ENCODE measurements at regions not wholly inside any gene's neighbourhood (a gene's known extent, or its start where the extent isn't known, plus 50 kb on each side); places are given as distances from the start of the nearest gene placed in this dataset.

DNA sequence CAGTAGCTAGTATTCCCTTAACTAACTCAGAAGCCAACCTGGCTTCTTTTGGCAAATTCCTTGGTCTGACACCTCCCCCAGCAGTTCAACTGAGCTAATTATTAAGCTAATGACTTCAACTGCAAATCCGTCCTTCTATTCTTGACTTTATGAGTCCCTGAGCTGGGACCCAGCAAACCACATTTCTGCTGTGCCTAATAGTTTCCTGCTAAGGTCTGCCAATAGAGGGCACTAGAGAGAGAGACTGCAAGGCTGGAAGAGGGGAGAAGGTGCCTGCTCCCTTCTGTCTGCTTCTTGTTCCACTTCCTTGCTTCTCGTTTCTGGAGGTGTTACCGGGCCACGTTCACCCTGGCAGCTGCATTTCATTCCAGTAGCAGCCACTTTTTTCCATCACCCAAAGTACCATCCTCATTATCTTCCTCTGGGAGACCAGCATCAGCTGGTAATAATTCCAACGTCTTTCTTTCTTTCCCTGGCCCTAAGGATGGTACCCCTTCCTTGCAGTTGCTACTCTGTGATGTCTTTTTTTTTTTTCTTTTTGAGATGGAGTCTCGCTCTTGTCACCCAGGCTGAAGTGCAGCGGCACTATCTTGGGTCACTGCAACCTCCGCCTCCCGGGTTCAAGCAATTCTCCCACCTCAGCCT is 352.0 kb downstream of the TNS1 start:
- Histone ChIP-seq H3K27me3 (ENCODE audit: control insufficient read depth in 2 of 2, insufficient read depth in 2 of 2, low read length in 2 of 2) (peaks cover 0 to 2% of the 10 kb centered on the region in 2 donors), H4K20me1 (ENCODE audit: insufficient read depth, low read length) (no peaks in the 10 kb centered on the region), H3K27ac (ENCODE audit: low read depth in 1 of 2, low read length in 2 of 2) (no peak overlapping the region), H3K4me3 (replicated peaks in 1 of 3; ENCODE audit: low read depth in 2 of 3, low read length in 3 of 3) (no peak overlapping the region), H3K36me3 (replicated peaks in 1 of 2; ENCODE audit: control insufficient read depth in 1 of 2, insufficient read depth in 2 of 2, low read length in 2 of 2) (no peaks in the 10 kb centered on the region), H2AFZ (ENCODE audit: insufficient read depth, low read depth, low read length, poor library complexity, severe bottlenecking) (no peak overlapping the region), H3K4me2 (replicated peaks; ENCODE audit: extremely low read depth, low read length, poor library complexity, severe bottlenecking) (no peak overlapping the region), H3K4me1 (ENCODE audit: control insufficient read depth in 1 of 2, insufficient read depth in 2 of 2, low read length in 2 of 2) (no peaks in the 10 kb centered on the region), H3K9ac (ENCODE audit: insufficient read depth, low read length, poor library complexity, severe bottlenecking) (no peak overlapping the region), H3K9me3 (replicated peaks in 1 of 2; ENCODE audit: control insufficient read depth in 1 of 2, insufficient read depth in 1 of 2, low read length in 2 of 2) (no peaks in the 10 kb centered on the region), H3K79me2 (ENCODE audit: insufficient read depth, low read length) (no peaks in the 10 kb centered on the region)
- H3K36me3 Mint-ChIP-seq, result no peaks in the 10 kb centered on the region
- H3K4me1 Mint-ChIP-seq, result peaks cover 4% of the 10 kb centered on the region
- peak; percentile 16 to 26 (median 25) for DNase-seq
- intact Hi-C loops (cut with micrococcal nuclease), result loop anchor here in 1 of 2 donors (5.0 kb wide), 1 partner anchor 101 kb away; no protein-coding TSS in a partner anchor
- 37% methylated on average over 6 of the region's 9 CpGs for WGBS (ENCODE audit: insufficient coverage)
- H3K27ac Mint-ChIP-seq, result no peak overlapping the region
- TF ChIP-seq, protein P1, sequence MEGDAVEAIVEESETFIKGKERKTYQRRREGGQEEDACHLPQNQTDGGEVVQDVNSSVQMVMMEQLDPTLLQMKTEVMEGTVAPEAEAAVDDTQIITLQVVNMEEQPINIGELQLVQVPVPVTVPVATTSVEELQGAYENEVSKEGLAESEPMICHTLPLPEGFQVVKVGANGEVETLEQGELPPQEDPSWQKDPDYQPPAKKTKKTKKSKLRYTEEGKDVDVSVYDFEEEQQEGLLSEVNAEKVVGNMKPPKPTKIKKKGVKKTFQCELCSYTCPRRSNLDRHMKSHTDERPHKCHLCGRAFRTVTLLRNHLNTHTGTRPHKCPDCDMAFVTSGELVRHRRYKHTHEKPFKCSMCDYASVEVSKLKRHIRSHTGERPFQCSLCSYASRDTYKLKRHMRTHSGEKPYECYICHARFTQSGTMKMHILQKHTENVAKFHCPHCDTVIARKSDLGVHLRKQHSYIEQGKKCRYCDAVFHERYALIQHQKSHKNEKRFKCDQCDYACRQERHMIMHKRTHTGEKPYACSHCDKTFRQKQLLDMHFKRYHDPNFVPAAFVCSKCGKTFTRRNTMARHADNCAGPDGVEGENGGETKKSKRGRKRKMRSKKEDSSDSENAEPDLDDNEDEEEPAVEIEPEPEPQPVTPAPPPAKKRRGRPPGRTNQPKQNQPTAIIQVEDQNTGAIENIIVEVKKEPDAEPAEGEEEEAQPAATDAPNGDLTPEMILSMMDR (IDR thresholded peaks at IDR 0.05), result peak; percentile 81
- no peaks in the 10 kb centered on the region for H3K9me3 Mint-ChIP-seq
- H3K27me3 Mint-ChIP-seq (ENCODE audit: low read depth in 3 of 3), result peaks cover 4 to 11% (median 10%) of the 10 kb centered on the region in 3 donors
- H3K4me3 Mint-ChIP-seq, result no peak overlapping the region

DNA sequence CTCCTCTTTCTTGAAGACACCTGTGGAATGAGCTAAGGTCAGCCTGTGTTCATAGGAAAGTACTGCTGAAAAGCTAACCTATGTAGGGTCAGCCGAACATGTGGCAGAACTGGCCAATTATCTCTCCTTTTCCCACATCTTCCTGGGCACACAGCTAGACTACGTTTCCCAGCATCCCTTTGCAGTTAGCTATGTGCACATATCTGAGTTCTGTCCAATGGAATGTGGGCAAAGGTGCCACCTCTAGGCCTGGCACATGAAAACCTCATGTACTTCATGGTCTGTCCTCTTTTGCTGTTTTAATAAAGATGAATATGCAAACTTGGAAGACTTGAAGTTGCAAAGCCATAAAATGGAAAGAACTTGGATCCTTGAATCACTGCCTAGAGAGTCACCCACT is 352.6 kb downstream of the TNS1 start:
- H3K4me1 Mint-ChIP-seq, result peaks cover 4% of the 10 kb centered on the region
- no peaks in the 10 kb centered on the region for H3K36me3 Mint-ChIP-seq
- Histone ChIP-seq H3K9ac (ENCODE audit: insufficient read depth, low read length, poor library complexity, severe bottlenecking) (no peak overlapping the region), H3K79me2 (ENCODE audit: insufficient read depth, low read length) (no peaks in the 10 kb centered on the region), H2AFZ (ENCODE audit: insufficient read depth, low read depth, low read length, poor library complexity, severe bottlenecking) (no peak overlapping the region), H3K27ac (ENCODE audit: low read depth in 1 of 2, low read length in 2 of 2) (no peak overlapping the region), H3K36me3 (replicated peaks in 1 of 2; ENCODE audit: control insufficient read depth in 1 of 2, insufficient read depth in 2 of 2, low read length in 2 of 2) (no peaks in the 10 kb centered on the region), H3K27me3 (ENCODE audit: control insufficient read depth in 2 of 2, insufficient read depth in 2 of 2, low read length in 2 of 2) (peaks cover 0 to 2% of the 10 kb centered on the region in 2 donors), H3K4me2 (replicated peaks; ENCODE audit: extremely low read depth, low read length, poor library complexity, severe bottlenecking) (no peak overlapping the region), H4K20me1 (ENCODE audit: insufficient read depth, low read length) (no peaks in the 10 kb centered on the region), H3K4me1 (ENCODE audit: control insufficient read depth in 1 of 2, insufficient read depth in 2 of 2, low read length in 2 of 2) (no peaks in the 10 kb centered on the region), H3K9me3 (replicated peaks in 1 of 2; ENCODE audit: control insufficient read depth in 1 of 2, insufficient read depth in 1 of 2, low read length in 2 of 2) (no peaks in the 10 kb centered on the region), H3K4me3 (replicated peaks in 1 of 3; ENCODE audit: low read depth in 2 of 3, low read length in 3 of 3) (no peak overlapping the region)
- TF ChIP-seq, protein P1 (IDR thresholded peaks at IDR 0.05), result no peak
- H3K9me3 Mint-ChIP-seq, result no peaks in the 10 kb centered on the region
- no CpG with 5 or more reads among the region's 2 CpGs for WGBS (ENCODE audit: insufficient coverage)
- intact Hi-C loops (cut with micrococcal nuclease), result loop anchor here in 1 of 2 donors (5.0 kb wide), 1 partner anchor 102 kb away; no protein-coding TSS in a partner anchor
- no peak for DNase-seq
- H3K4me3 Mint-ChIP-seq, result no peak overlapping the region
- peaks cover 4 to 11% (median 10%) of the 10 kb centered on the region in 3 donors for H3K27me3 Mint-ChIP-seq (ENCODE audit: low read depth in 3 of 3)
- no peak overlapping the region for H3K27ac Mint-ChIP-seq

Measured in CD14-positive monocyte (primary cell).